AG09309 (cell line): ENCODE measurements at regions not wholly inside any gene's neighbourhood (a gene's known extent, or its start where the extent isn't known, plus 50 kb on each side); places are given as distances from the start of the nearest gene placed in this dataset.

Experiments
- DNase-seq: peaks from one replicate; pipeline ENCODE4 v3.0.0-alpha.2; 2010; ENCODE audit warnings: low read depth
- H3K4me3 ChIP-seq: 2 replicates; pipeline ENCODE4 v1.5.1; 2011; ENCODE audit warnings: mild to moderate bottlenecking, low read depth, low read length, moderate library complexity; ENCODE audit not compliant: control insufficient read depth
- CTCF ChIP-seq: IDR thresholded peaks from 2 replicates; pipeline ENCODE4 v1.5.1; 2011; ENCODE audit warnings: mild to moderate bottlenecking, low read depth, low read length, inconsistent platforms; ENCODE audit not compliant: insufficient read depth, control insufficient read depth; ENCODE audit errors: missing control alignments

GRCh38 chr4:10256203-10256602 is 139.6 kb upstream of the WDR1 start:
- no peak overlapping the region for H3K4me3 ChIP-seq
- TF ChIP-seq CTCF: no peak
- no peak for DNase-seq

GRCh38 chr4:10253765-10254164 is 137.2 kb upstream of the WDR1 start:
- TF ChIP-seq CTCF: no peak

GRCh38 chr4:10245751-10246150 is 129.2 kb upstream of the WDR1 start:
- no peak overlapping the region for H3K4me3 ChIP-seq
- no peak for TF ChIP-seq CTCF
- DNase-seq: no peak

More at GRCh38 chr4:10253765-10254164, 137.2 kb upstream of the WDR1 start:
- no peak for DNase-seq
- H3K4me3 ChIP-seq: no peak overlapping the region

- TF ChIP-seq CTCF: no peak
- H3K4me3 ChIP-seq: no peak overlapping the region
- DNase-seq: no peak
Measured at GRCh38 chr4:10243856-10244255, 127.3 kb upstream of the WDR1 start.

- DNase-seq: no peak
- TF ChIP-seq CTCF: no peak
- H3K4me3 ChIP-seq: no peak overlapping the region
Measured at GRCh38 chr4:10240691-10241090, 124.1 kb upstream of the WDR1 start.

- no peak for TF ChIP-seq CTCF
- H3K4me3 ChIP-seq: no peak overlapping the region
- DNase-seq: no peak
Measured at GRCh38 chr4:10239982-10240654, 123.5 kb upstream of the WDR1 start.

- no peak overlapping the region for H3K4me3 ChIP-seq
- no peak for TF ChIP-seq CTCF
- DNase-seq: no peak
Measured at GRCh38 chr4:10237131-10237530, 120.5 kb upstream of the WDR1 start.
